ENCODE measurements at regions not wholly inside any gene's neighbourhood (a gene's known extent, or its start where the extent isn't known, plus 50 kb on each side); places are given as distances from the start of the nearest gene placed in this dataset.
"Not testable (repeated sequence)": the region's sequence is repeated elsewhere in the genome, so short reads cannot be mapped to it uniquely, and the experiment has no call there.

DNA sequence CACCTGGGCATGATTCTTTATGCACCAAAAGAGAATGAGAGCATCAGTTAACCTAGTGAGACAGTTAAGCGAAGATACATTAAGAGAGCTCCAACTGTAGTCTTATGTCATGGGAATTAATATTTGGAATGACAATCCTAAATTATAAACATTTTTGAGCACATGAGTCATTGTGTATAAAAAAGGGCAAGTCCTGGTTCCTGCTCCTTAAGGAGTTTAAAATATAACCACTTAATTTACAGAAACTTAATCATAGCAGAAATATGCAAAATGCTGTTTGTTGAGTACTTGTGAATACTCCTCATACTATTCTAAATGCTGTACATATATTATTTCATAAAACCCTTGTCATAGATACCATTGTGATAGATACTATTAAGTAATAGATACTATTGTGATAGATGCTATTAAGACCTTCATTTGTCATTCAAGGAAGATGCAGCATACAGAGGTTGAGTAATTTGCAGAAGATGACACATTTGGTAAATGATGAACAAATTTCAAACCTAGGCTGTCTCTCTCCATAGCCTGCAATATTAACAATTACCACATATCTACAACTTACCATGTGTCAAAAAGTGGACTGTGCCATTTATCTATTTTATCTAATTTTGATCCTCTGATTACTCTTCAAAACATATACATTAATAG, 301.0 kb downstream of the TBC1D4 start:
- DNase-seq (ENCODE audit: low spot score in 2 of 2) (no peak), FAIRE-seq (no peak)

DNA sequence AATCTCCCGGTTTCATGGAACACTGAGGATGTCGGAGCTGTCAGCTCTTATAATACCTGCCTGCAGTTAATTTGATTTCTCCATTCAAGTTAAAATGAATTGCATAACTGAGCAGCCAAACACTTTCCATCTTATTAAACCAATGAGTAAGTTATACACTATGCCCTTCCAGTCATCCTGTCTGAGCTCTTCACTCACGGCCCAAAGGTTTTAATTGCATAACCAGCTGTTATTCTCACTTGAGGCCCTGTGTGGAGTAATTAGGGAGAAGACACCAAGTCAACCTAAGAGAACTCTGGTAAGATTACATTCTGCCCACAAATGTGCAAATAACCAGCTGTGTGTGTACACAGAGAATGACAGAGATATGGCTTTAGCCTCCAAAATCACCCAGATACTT, 303.5 kb downstream of the TBC1D4 start:
- no peak for FAIRE-seq
- no peak for DNase-seq (ENCODE audit: low spot score in 2 of 2)

DNA sequence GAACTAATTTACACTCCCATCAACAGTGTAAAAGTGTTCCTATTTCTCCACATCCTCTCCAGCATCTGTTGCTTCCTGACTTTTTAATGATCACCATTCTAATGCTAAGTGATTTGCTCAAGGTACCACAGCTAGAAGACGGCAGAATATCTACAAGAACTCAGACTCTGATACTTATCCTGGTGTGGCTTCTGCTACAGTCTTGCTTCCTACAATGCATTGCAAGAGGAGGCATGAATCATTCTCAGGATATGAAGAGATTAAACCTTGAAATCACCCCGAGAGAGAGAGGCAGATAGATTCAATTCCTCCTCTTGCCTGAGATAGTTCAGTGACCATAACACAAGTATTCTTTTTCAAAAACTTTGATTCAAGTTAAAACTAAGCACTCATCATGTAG, 306.4 kb downstream of the TBC1D4 start:
- DNase-seq (ENCODE audit: low spot score in 2 of 2) (no peak), FAIRE-seq (no peak)

DNA sequence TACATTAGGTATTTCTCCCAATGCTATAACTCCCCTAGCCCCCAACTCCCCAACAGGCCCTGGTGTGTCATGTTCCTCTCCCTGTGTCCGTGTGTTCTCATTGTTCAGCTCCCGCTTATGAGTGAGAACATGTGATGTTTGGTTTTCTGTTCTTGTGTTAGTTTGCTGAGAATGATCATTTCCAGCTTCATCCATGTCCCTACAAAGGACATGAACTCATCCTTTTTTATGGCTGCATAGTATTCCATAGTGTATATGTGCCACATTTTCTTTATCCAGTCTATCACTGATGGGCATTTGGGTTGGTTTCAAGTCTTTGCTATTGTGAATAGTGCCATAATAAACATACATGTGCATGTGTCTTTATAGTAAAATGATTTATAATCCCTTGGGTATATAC, 306.9 kb downstream of the TBC1D4 start:
- not testable (repeated sequence) for DNase-seq (ENCODE audit: low spot score in 2 of 2); FAIRE-seq

DNA sequence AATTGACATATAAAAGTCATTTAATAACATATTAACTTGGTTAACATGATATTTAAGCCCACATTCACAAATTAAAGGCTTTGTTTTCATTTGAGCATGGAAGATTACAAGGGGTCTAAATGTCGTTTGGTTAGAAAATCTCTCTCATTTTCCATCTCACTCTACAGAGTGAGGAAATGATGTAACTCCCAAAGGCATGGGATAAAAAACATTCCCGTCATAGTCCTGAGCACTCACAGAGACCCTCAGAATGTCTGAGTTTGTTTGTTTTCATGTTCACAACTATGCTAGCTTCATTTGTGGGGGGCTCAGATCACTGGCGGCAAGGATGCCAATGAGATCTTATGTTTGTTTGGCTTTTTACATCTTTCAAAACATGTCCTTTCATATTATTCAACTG, 307.5 kb downstream of the TBC1D4 start:
- FAIRE-seq (no peak), DNase-seq (ENCODE audit: low spot score in 2 of 2) (no peak)

DNA sequence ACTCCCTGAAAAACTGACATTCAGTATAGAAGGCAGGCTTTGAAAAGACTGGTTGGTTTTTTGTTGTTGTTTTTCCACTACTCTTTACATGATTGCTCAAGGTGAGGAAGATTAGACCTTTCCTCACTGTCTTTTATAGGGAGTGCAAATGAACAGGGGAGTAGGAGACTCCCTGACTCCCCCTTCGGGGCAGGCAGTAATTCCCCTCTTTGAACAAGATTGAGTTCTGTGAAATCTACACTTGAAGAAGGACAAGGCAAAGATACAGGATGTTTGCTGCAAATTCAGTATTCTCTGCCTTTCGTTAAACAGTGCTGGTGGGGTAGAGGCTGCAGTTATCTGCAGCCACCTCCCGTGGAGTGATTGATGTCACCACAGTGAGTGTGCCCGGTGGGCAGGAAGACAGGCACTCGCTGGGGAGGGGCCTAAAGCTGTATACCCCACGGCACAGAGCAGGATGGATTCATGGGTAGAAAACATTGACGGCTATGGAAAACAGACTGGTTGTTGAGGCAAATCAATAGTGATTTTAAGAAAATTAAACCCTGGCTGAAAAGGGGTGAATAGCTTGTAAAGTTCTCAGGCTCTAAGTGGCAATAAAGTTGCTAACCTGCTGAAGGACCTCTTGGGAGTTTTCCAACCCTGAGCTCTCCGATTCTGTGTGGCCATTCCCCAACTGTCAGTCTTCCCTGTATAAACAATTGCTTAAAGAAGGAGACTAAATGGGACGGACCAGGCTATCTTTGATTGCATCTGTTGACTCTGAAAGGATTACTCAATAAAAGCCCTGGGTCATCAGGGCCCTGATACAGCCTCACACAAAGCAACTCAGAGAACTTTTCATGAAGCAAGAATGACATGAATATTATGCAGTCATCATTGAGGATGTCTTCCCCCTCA, 308.3 kb downstream of the TBC1D4 start:
- DNase-seq (ENCODE audit: low spot score in 2 of 2): no peak
- FAIRE-seq: no peak

DNA sequence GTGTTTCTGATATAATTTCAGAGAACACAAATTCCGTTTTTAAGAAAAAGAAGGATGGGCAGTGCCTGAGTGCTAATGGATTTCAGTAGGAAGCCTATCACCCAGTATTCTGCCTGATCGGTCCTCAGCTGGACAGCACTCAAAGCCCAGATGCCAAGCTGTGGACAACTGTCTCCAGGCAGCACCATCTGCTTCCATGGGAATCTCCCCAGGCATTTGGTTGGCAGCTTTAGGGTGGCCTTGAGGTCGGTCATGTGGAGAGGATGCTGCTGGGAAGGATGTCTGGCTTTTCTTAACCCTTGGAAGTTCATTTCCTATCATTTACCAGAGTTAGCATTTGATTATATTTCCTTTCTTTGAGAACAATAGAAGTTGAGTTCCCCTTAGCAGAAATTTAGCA, 311.7 kb downstream of the TBC1D4 start:
- DNase-seq (ENCODE audit: low spot score in 2 of 2): no peak
- FAIRE-seq: no peak

DNA sequence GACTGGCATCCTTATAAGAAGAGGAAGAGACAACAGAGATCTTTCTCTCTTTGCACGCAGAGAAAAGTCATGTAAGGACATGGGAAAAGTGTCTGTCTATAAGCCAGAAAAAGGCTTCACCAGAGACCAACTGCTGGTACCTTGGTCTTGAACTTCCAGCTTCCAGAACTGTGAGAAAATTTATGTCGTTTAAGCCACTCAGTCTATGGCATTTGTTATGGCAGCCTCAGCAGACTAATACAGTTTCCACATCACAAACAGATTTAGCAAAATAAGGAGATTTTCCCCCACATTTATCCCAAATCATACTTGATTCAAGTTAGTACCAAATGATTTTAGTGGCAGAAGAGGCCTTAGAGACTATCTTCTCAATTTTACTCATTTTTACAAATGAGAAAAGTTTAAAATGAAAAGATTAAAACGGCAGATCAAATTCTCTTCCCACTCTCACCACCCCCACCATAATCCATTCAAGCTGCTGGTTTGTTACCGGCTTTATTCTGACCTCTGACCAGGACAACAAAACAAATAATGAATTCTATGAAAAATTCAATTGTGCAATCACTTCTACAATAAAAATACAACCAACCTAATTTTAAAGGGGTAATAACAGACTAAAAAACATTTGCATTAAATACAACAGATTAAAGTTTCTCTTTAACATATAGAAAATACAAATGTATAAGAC, 316.3 kb downstream of the TBC1D4 start:
- no peak for FAIRE-seq

DNA sequence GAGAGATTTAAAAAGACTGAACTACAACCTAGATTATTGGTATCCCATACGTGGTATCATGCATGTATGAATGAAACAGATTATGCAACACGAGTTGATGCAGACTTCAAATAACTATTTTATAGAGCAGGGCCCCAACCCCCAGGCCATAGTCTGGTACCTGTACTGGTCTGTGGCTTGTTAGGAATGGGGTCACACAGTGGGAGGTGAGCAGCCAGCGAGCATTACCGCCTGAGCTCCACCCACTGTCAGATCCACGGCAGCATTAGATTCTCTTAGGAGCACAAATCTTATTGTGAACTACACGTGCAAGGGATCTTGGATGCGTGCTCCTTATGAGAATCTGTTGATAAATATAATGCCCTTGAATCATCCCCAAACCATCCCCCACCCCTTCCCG, 320.2 kb downstream of the TBC1D4 start:
- no peak for FAIRE-seq

More for the DNA sequence above, 316.3 kb downstream of the TBC1D4 start:
- no peak for DNase-seq (ENCODE audit: low spot score in 2 of 2)

DNA sequence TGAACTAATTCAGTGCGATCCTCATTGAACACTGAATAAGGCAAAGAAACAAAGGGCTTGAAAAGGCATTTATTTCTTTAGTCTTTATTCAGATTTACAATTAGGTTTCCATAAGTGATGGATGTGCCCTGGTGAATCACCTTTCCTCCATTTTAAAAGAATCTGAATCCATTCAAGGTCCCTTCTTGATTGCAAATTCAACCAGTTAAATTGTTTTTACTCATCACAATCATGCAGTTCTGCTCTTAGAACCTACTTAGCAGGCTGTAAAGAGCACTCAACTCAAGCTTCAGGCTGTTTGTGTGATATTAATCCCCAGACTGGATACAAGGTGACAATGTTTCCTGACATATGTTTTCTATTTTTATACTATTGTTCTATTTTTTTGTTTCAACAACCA, 321.0 kb downstream of the TBC1D4 start:
- DNase-seq (ENCODE audit: low spot score in 2 of 2) (no peak), FAIRE-seq (no peak)

More for the DNA sequence above, 320.2 kb downstream of the TBC1D4 start:
- DNase-seq (ENCODE audit: low spot score in 2 of 2): no peak

DNA sequence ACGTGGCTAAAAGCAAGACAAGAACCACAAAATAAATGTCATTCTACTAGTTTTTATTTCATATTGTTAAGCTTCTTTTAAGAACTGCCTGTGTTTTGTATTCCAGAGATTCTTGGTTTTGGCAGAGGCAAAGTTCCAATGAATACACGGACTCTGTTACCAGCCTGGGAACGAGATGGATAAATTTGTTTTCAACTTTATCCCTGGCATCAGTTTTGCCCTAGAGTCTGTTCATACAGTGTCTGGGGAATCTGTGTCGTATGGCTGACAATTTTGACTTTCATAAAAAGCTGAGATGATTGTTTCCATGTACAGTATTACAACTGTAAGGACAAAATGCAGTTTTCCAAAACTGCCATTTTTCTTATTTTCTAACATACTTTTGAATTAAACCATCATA, 327.6 kb downstream of the TBC1D4 start:
- FAIRE-seq: no peak
- DNase-seq (ENCODE audit: low spot score in 2 of 2): no peak

DNA sequence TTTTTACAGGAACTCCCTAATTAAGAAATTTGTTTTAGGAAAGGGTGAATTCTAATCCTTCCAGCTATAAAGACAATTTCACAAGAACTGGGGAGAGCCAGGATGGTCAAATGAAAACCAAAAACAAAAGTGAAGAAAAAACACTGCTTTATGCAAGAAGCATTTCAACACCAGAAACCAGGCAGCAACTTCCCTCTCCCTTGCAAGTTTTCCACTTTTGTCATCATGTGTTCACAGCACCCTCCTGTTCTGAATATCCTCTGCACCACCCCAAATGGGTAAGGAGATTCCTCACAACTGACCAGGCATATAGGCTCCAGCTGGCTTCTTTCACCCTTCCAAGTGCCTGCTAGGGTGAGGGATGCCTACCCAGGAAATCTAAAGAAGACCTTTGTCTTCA, 328.1 kb downstream of the TBC1D4 start:
- FAIRE-seq (no peak), DNase-seq (ENCODE audit: low spot score in 2 of 2) (no peak)

DNA sequence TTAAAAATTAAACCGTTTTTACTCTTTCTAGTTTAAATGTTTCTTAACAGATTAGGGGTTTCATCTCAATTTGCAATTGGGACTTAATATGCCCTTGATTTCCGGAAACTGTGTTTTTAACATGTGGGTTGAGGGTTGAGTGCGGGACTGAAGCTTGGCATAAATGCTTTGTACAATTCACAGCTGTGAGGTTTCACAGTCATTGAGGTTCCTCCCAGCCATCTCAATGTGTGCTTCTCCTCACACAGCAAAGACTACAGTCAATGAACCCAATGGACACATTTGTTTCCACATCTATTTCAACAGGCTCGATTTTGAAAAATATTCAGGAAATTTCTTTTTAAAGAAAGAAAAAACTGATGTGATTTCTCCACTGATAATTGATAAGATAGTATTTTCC, 328.6 kb downstream of the TBC1D4 start:
- no peak for FAIRE-seq
- no peak for DNase-seq (ENCODE audit: low spot score in 2 of 2)

DNA sequence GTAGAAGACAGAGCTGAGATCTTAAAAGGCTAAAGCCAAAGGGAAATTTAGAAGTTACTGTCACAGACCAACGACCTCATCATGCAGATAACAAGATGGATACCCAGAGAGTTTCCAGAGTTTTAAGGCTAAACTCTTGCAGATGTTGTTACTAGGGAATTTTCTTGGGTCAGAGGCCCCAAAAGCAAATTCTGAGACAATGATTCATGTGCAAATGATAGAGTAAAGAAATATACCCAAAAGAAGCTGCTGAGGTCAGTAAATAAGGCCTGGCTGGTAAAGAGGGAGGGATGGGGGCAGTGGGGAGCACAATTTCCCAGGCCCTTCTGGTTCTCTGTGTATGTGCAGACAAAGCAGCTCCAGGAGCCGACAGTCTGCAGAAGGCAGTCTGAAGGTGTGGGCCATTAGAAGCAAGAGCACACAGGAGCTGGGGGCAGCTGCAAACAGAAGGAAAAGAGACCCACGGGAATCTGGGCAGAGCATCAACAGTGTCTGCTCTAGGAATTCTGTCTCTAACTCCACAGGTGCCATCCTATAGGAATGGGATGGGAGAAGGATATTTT, 330.8 kb downstream of the TBC1D4 start:
- no peak for DNase-seq (ENCODE audit: low spot score in 2 of 2)
- no peak for FAIRE-seq

DNA sequence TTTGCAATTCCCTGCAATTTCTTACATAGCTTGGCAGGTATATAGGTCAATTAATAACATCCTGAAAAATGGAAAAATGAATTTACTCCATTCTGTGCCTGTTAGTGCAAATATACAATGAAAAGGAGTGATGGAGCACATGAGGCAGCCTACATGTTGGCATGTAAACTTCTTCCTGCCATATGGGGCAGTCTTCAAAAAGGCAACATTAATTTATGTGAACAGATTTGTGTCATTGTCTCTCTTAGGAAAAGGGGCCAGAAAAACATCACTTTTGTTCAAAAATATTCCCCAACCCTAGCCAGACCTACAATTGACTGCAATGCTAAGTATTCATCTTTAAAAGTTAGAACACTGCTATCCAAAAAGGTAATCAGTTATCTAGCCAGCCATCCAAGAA, 332.2 kb downstream of the TBC1D4 start:
- DNase-seq (ENCODE audit: low spot score in 2 of 2) (no peak), FAIRE-seq (no peak)

DNA sequence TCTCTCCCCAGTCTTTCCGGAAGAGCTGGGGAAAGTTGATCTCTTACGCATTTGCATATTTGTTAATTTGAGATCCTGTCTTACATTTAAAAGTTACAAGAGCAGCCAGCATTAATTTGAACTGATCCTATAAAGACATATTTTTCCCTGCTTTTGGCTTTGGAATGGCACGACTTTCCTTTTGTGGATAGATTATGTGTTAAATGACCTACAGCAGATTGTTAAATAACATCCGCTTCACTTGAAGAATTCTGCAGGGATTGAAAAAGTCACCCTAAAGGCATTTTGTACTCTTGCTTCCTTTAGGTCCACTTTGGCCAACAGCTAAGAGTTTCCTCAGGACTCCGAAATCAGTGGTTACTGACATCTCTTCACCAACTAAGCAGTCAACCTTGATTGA, 334.0 kb downstream of the TBC1D4 start:
- DNase-seq (ENCODE audit: low spot score in 2 of 2) (no peak), FAIRE-seq (no peak)

DNA sequence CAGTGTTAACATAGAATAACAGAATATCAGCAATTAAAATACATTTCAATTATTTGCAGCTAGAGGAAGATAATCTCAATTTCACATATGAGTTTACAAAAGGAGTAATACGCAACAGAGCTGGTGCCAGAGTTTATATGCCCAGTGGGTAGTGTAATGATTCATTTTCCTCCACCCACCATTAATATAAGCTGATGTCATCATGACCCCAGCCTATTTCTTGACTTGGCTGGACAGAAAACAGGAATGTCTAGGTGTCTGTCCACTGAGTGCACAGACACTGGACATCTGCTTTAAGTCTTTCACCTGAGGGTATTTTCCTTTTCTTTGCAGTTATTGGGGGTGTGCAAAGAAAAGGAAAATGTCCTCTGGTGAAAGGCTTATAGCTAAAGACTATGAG, 335.5 kb downstream of the TBC1D4 start:
- DNase-seq (ENCODE audit: low spot score in 2 of 2): no peak
- FAIRE-seq: no peak

DNA sequence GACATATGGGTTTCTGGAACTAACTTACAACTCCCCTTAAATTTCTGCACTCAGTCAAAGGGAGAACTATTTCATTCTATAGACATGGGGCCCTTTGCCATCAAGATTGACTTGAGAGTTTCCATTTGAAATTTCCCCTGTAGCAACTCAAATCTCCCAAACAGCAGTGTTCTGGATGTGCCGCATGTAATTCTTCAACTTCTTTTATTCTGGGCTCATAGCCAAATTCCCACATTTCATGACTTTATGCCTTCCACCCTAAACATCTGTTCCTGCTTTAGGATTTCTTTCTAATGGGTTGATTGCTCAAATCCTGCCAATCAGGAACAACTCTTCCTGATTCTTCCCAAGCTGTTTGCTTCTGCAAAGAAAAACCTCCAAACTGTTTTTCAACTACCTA, 336.0 kb downstream of the TBC1D4 start:
- FAIRE-seq (no peak), DNase-seq (ENCODE audit: low spot score in 2 of 2) (no peak)

DNA sequence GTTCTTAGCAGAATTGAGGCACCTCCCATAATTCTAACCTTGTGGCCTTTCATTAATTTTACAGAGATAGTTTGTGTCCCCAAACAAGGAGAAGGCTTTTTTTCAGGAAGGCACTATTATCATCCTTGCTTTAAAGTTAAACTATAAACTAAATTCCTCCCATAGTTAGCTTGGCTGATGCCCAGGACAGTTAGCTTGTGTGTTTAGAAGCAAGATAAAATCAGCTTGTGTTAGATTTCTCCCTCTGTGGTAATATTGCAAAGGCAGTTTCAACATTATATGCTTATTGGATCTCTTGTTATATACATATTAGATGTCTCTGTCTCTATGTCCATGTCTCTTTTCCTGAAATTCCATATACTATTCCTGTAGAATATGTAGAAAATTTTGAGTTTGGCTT, 342.7 kb downstream of the TBC1D4 start:
- FAIRE-seq: no peak
- no peak for DNase-seq (ENCODE audit: low spot score in 2 of 2)

DNA sequence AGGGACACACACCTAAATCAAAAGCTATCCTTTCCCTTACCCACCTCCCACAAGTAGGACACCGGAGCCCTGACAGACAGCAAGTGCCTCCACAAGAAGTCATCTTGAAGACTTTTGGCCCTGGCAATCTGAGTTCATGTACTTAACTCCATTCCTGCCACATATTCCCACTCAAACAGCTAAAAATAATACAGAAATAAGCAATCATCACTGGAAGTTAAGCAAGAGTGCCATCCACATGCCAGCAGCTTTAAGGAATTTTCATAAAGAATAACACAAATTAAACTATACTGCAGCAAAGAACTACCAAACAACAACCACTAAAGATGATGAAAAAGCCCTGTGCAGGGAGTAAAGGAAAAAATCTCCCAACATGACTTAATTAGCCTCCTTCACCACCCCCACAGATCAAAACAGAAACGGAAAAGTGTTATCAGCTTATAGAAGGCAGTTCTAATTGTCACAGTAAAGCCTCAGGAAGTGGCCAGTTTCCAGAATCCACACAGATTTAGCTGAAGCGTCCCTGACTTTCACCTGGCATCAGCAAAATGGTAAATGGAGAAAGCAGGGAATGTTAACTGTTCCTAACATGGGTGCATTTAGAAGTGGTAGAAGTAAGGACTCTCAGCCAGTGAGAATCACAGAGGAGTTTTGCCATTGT, 343.9 kb downstream of the TBC1D4 start:
- no peak for FAIRE-seq
- DNase-seq (ENCODE audit: low spot score in 2 of 2): no peak

DNA sequence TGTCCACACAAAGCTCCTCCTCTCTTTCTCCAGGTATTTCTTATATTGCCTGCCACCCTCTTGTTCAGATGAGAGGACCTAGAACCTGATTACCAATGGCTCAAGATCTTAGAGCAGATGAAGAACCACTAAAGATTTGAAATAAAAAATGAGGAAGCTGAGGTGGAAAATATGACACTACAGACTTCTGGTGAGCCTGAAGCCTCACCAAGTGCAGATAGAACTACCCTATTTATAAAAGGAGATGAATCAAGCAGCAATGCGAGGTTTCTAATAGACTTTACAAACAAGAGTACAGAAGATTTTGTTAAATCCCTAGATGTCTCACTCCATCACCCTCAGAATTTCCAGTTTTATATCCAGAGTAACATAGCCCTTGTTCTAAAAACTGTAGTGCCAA, 345.8 kb downstream of the TBC1D4 start:
- FAIRE-seq: no peak
- DNase-seq (ENCODE audit: low spot score in 2 of 2): no peak
